GM19035 (cell line): ENCODE measurements at regions not wholly inside any gene's neighbourhood (a gene's known extent, or its start where the extent isn't known, plus 50 kb on each side); places are given as distances from the start of the nearest gene placed in this dataset.

Experiments
- ATAC-seq: cut with Tn5 transposase; IDR thresholded peaks from one replicate; pipeline ENCODE4 v1.9.1; 2021; ENCODE audit not compliant: unreplicated experiment

DNA sequence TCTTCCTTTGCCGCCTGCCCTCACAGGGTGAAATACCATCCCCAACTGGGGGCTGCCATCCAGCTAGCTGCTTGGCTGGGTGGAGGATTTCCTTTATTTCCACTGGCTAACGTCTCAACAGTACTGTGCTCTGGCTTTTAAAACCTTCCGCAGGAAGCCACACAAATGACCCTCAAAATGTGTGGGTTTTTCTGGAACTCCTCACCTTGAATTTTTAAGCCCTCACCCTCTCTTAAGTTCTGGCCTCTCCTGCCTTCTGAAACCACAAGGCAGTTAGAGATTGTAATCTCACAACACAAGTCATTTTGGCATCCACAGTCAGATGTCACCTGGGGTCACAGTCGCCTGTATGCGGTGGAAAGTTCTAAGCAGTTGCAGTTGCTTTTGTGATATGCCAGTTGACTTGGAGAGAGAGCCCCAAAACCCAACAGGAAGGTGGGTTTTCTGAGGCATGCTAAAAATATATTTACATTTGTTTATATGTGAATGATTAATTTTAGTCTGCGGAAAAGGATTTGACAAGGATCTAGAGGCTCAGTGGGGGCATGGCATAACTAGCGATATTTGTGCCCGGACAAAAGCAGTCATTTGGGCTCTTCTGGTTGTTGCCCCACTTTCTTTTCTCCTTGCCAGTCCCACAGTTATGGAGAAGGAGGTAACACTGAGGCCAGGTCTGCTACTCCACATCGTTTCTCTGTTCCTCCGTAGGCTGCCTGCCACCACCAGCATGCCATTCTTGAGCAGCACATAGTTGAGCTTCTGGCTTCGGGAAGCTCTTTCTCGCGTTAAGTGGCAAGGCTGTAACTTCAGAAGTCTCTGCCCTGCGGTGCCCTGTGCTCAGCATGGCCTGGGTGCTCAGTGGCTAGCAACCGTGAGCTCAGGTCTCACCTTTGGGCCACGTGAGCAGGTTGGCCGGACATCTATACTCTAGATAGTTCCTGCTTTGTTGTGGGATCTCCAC lies 335.3 kb downstream of the CD83 start:
- ATAC-seq, result no peak

DNA sequence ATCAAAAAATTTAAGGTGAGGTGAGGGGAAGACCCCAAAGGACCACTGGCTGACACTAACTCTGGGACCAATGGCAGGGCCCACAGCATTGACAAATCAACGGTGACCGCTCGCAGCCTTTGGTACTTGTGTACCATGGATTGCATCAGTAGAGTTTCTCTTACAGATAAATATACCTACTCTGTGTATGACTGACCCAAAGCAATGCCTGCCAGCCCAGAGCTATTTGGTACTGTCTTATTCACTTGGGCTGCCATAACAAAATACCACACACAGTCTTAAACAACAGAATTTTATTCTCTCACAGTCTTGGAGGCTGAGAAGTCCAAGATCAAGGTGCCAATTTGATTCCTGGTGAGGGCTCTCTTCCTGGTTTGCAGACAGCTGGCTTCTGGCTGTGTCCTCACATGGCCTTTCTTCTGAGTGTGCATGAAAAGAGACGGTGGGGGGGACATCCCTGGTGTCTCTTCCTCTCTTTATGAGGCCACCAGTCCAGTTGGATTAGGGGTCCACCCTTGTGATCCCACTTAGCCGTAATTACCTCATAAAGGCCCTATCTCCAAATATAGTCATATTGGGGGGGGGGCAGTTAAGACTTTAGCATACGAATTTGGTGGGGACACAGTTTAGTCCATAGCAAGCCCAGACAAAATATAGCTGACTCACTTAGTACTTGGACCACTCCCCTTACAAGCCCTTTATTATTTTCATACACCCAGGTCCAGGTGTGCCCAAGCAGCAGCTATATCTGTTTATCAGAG lies 336.3 kb downstream of the CD83 start:
- ATAC-seq, result no peak

DNA sequence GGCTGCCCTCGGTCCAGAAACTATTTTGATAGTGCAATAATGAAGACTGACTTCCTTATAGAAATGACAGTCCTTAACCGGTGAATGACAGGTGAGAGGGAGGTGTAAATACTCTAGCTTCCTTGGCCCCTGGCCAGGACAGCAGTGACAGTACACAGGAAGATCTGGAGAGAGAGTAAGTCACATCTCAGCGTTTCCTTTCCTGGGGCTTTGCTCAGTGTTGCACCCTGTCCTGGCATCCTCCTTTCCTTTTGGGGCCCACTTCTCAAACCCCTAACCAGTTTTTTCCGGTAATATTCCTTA lies 336.9 kb downstream of the CD83 start:
- no peak for ATAC-seq

DNA sequence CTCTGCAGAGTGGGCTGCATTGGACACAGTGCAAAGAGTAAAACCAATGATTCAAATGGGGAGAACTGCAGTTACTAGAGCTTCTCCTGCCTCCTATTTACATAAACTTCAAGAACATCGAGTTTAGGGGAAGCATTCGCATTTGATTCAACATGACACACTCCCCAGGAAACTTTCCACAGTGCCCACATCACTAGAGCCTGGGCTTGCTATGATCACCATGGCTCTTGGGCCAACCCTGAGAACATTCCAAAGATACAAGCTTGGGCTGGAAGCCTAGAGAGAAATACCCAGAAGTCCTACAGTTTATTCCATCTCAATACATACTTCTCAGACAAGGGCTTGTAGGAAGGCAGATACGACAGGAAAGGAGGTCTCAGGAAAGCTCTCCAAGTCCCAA lies 337.9 kb downstream of the CD83 start:
- no peak for ATAC-seq

DNA sequence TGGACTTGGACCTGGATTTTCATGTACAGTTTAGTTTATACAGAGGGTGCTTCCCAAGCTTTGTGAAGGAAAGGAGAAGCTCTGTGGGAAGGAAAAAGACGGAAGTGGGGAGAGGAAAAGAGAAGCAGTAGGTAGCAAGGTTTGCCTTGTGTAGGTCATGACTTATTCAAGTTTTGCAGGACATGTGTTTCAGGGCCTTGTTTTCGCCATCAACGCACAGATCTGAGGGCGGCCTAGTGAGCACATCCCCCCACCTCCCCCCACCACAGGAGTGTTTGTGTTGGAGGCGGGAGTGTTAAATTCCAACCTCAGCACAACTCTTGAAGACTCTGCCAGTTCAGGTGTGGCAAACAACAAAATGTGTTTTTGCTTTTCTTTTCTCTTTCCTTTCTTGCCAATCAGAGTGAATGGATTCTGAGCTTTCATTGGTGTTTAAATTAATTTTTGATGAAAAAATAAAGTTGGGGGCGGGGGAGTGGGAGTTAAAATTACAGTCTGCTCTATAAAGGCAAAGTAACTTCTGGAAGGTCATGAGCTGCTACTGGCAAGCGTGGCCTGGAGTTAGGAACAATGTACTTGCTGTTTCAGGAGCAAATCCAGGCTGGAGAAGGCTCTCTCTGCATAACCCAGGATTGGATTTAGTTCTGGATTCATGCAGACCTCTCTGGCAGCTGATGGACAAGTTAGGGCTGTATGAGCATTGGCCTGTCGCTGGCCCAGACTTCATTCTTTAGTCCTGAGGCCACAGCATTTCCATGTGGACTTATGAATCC lies 338.5 kb downstream of the CD83 start:
- ATAC-seq, result no peak

DNA sequence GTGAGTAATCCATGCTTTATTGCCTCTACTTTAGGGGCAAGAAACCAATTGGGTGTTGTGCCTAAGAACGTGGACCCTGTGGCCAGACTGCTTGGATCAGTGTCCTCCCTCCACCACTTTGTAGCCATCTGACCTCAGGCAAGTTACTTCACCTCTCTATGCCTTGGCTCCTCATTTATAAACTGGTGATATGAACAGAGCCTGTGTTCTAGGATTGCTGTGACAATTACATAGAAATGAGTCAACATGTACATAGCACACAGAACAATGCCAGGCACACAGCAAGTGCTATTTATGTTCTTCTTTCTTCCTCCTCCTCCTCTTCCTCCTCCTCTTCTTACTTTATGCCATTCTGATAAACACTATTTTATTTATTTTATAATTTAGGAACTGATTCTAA lies 339.4 kb downstream of the CD83 start:
- no peak for ATAC-seq

DNA sequence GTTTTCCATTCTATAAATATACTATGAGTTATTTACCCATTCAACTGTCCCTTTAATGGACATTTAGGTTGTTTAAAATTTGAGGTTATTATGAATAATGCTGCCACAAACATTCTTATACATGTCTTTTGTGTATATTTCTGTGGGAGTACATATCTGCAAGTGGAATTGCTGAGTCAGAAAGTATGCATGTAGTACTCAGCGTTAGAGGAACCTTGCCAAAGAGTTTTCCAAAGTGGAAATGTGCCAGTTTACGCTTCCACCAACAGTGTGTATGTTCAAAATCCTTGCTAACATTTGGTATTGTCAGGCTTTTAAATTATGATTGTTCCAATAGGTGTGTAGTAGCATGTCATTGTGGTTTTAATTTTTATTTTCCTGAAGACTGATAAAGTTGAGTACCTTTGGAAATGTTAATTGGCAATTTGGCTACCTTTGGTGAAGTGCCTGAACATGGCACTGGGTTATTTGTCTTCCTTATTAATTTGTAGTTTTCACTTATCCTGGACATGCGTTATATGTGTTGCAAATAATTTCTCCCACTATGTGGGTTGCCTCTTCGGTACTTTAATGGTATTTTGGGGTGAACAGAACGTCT lies 341.2 kb downstream of the CD83 start:
- no peak for ATAC-seq

DNA sequence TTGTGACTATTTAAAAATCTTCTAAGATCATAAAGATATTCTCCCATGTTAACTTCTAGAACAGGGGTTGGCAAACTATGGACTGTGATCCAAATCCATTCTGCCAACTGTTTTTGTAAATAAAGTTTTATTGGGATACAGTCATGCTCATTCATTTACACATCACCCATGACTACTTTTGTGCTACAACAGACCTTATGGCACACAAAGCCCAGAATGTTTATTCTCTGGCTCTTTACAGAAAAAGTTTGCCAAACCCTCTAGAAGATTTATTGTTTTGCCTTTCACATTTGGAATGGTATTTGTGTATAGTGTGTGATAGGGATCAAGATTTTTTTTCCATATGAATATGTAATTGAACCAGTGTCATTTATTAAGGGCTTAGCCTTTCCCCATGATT lies 341.7 kb downstream of the CD83 start:
- ATAC-seq, result no peak

DNA sequence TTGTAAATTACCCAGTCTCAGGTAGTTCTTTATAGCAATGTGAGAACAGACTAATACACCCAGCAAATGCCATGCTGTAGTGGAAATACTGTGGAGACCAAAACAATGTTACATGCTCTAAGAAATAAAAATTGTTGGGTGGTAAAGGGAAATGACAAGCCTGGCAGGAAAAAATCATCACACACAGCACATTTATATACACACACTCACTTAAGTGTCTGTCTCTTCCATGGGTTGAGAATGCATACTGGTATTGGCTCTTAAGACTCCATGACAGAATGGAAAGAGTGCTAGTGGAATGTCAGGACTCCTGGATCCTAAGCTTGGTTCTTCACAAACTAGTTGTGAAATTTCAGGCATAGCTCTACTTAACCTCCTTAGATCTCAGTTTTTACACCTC lies 343.0 kb downstream of the CD83 start:
- ATAC-seq, result no peak

DNA sequence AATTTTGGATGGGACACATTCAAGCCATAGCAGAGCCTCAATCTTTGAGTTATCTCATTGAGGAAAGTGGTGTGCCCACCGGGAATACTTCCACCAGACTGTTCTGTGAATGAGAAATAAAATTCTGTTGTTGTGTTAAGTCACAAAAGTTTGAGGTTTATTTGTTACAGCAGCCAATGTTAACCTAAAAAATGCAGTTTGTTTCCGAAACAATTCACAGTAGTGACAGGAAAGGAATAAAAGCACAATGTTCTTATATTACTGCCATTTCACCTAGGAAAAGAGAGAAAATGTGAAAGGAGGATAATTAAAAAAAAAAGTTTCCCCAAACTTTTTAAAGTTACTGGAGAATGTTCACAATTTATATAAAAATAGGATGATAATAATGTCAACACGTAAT lies 344.6 kb downstream of the CD83 start:
- ATAC-seq, result no peak

DNA sequence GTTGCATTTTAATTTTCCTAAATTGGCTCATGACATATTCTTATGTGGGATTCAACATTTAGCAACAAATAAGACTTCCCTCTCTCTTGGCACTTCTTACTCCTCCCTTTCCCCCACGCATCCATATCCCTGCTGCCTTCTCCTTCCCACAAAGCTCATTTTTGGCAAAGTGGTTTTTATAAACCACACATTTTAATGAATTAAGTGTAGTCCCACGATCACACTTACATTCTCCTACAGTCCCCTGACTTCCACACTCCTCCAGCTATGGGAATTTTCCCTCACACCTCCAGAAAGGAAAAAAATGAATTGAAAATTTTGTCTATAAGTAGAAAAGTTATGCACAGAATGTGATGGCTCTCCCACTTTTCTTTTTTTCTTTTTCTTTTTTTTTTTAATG lies 345.0 kb downstream of the CD83 start:
- ATAC-seq, result no peak

DNA sequence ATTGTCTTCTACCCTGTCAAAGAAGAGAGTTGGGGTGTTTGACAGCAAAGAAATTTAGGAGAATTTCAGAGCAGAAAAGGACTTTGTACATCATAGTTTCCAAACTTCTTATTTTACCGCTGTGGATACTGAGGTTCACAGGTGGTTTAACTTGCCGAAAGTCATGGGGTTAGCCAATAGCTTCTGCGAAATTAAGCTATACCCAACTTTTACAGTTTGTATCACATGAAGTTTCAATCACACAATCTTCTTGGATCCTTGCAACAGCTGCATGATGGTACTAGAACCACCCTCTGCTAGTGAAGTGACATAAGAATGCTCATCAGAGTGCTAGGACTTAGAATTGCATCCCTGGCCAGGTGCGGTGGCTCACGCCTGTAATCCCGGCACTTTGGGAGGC lies 345.5 kb downstream of the CD83 start:
- no peak for ATAC-seq

DNA sequence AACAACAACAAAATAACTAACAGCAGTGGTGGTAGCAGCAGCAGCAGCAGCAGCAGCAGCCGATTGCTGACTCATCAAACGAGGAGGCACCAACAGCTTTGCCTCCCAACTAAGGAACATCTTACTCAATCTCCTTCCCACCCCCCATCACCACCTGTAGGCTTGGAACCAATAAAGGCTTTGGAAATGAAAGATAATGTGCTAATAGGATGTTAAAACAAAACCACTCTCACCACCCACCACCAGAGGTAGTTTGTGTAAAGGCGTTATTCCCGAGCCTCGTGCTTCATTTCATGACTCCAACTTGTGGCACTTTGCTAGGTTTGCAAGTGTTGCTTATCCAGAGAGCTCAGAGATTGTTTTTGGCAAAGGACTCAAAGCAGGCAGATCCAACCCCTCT lies 346.5 kb downstream of the CD83 start:
- no peak for ATAC-seq

DNA sequence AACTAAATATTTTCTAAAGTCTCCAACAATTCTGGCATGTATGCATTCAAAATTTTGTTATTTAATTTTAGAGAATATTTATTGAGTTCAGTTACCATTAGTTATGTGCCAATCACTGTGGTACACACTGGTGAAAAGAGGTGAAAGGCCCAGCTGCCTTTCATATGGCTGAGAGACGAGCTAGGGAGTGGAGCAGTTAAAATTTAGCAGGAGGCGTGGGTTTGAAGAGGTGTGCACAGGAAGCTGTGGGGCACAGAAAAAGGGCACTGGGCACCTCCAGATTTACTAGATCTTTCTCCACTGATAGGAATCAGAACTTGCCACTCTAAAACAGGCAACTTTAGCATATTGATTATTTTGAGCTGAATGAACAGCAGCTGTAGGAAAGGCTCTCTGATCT lies 347.1 kb downstream of the CD83 start:
- no peak for ATAC-seq

DNA sequence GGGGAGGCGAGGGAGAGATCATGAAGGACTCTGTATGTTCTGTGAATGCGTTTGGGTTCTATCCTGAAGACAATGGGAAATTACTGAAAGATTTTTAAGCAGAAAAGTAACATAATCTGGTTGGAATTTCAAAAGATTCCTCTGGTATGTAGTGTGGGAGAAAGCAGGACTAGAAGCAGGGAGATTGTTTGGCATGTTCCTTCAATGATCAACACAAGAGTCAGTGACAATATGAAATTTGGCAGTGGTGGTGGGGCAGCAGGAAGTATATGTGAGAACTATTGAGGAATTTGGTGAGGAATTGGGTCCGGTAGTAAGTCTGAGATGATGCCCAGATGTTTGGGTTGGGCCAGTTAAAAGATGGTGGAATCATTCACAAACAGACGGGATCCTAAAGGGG lies 348.7 kb downstream of the CD83 start:
- no peak for ATAC-seq

DNA sequence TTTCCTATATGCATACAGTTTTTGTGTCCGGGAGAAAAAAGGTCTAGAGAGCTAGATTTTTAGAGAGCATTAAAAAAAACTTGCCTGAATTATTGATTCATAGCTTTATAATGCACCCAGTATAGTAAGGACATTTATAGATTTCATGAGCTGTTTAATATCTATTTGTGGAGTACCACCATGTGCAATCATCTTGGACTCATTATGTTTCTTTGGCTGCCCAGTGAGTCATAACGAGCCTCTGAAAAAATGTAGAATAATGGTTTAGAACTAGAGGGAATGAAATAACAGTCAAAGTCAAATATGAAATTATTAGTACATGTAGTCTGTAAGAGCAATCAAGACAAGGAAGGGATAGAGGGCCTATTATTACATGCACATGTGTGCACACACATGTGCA lies 350.0 kb downstream of the CD83 start:
- ATAC-seq, result no peak

DNA sequence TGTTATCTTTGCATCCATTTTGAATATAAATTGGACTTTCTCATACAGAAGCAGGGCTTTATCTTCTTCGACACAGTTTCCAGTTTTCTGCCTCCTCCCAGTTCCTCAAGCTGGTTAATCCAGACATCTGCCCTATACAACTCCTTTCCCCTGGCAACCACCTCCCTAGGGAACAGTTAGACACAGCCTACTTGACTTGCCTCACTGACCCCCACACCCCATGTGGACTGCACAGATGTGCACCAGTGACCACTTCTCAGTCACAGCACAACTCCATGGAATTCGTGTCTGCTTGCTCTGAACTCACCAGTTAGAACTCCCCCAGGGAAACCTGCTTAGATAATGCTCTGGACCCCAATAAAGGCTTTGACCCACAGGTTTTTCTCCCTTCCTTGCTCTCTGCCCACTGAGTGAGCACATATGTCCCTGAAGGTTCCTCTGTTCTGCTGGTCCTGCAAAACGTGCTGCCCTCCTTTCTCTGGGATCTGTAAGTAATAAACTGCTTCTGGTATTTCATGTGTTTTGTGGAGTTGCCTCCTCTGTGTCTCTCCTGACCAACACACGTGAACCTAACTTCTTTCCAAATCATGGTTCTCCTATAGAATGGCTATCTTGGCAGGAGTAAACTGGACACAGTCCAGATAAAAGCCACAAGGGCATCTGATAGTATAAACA lies 351.2 kb downstream of the CD83 start:
- no peak for ATAC-seq

DNA sequence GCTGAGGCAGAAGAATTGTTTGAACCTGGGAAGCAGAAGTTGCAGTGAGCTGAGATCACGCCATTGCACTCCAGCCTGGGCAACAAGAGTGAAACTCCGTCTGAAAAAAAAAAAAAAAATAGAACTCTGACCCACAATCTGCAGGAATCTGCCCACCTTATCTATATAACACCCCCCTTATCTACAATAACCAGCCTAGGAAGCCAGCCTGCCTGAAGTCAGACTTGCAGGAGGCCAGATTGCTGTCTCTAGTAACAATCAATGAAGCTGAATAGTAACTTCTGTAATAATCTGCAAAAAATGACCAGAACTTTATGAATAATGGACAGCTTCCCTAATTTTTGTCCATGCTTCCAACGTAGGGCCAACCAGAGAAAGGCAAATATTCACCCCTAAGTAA lies 352.5 kb downstream of the CD83 start:
- no peak for ATAC-seq

DNA sequence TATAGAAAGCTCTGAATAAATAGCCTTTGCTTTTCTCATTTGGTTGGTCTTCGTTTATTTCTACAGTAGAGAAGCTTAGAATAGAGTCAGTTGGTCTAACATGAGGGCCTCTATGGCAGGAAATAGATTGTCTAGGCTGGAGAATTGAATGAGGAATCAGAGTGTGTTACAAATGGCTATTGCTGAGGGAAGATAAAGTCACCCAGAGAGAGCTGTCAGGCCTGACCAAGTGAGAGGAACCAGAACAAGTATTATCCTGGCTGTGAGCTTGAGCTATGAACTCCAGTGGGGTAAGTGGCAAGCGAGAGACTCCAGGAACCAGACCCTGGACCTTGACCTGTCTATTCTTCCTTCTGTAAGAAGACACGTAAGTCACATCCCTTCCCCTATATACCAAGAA lies 353.1 kb downstream of the CD83 start:
- no peak for ATAC-seq

DNA sequence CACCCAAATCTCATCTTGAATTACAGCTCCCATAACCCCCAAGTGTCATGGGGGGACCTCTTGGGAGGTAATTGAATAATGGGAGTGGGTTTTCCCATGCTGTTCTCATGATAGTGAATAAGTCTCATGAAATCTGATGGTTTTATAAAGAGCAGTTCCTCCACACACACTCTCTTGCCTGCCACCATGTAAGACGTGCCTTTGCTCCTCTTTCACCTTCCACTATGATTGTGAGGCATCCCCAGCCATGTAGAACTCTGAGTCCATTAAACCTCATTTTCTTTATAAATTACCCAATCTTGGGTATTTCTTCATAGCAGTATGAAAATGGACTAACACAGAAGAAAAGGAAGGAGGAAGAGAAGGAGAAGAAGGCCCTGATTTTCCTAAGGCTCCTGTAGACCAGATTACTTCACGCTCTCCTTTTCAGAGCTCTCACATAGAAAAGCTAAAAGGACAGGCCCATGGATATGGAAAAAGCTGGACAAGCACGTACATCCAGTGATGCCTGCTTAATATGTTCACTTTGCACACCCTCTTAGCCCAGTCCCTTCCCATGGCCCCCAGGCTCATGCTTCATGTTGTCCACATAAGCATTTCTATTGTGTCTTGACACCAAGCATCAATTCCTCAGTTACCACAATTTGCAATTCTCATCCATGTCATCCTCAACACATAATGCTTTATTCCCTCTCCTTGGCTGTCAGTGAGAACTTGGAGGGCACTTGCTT lies 354.8 kb downstream of the CD83 start:
- no peak for ATAC-seq
